ENCODE measurements at regions not wholly inside any gene's neighbourhood (a gene's known extent, or its start where the extent isn't known, plus 50 kb on each side); places are given as distances from the start of the nearest gene placed in this dataset.

- no peak for TF ChIP-seq CTCF (IDR thresholded peaks at IDR 0.05)
- intact Hi-C loops (cut with DNase I; ENCODE audit: low total_unique reads), result no loop called here
- no peak overlapping the region for H3K4me3 ChIP-seq
Observed at GRCh38 chr3:162605651-162606204, 1109.1 kb downstream of the OTOL1 start.

GRCh38 chr3:162610261-162610660 lies 1113.7 kb downstream of the OTOL1 start:
- no peaks in the 10 kb centered on the region for H3K27me3 ChIP-seq

More at GRCh38 chr3:162605651-162606204, 1109.1 kb downstream of the OTOL1 start:
- Histone ChIP-seq H3K27me3 (no peaks in the 10 kb centered on the region), H3K27ac (no peak overlapping the region), H3K36me3 (no peaks in the 10 kb centered on the region), H3K9me3 (no peaks in the 10 kb centered on the region), H3K4me1 (no peaks in the 10 kb centered on the region)
- DNase-seq, result no peak

GRCh38 chr3:162612991-162613390 lies 1116.4 kb downstream of the OTOL1 start:
- no peak for TF ChIP-seq CTCF (IDR thresholded peaks at IDR 0.05)
- Histone ChIP-seq H3K27ac (no peak overlapping the region), H3K27me3 (no peaks in the 10 kb centered on the region), H3K36me3 (no peaks in the 10 kb centered on the region), H3K9me3 (peaks cover 0 to 3% (median 0%) of the 10 kb centered on the region in 3 donors), H3K4me1 (no peaks in the 10 kb centered on the region), H3K4me3 (no peak overlapping the region)
- DNase-seq, result no peak
- intact Hi-C loops (cut with DNase I; ENCODE audit: low total_unique reads), result no loop called here

More at GRCh38 chr3:162610261-162610660, 1113.7 kb downstream of the OTOL1 start:
- intact Hi-C loops (cut with DNase I; ENCODE audit: low total_unique reads), result no loop called here
- H3K4me1 ChIP-seq, result no peaks in the 10 kb centered on the region
- H3K27ac ChIP-seq, result no peak overlapping the region
- no peak for TF ChIP-seq CTCF (IDR thresholded peaks at IDR 0.05)
- peaks cover 0 to 3% (median 0%) of the 10 kb centered on the region in 3 donors for H3K9me3 ChIP-seq
- no peak for DNase-seq
- H3K4me3 ChIP-seq, result no peak overlapping the region
- H3K36me3 ChIP-seq, result no peaks in the 10 kb centered on the region

GRCh38 chr3:162626172-162626571 lies 1129.6 kb downstream of the OTOL1 start:
- DNase-seq, result no peak
- Histone ChIP-seq H3K36me3 (no peaks in the 10 kb centered on the region), H3K27ac (no peak overlapping the region), H3K4me3 (no peak overlapping the region), H3K9me3 (peaks cover 0 to 16% (median 4%) of the 10 kb centered on the region in 3 donors), H3K4me1 (no peaks in the 10 kb centered on the region), H3K27me3 (no peaks in the 10 kb centered on the region)
- no peak for TF ChIP-seq CTCF (IDR thresholded peaks at IDR 0.05)
- intact Hi-C loops (cut with DNase I; ENCODE audit: low total_unique reads), result no loop called here

- no peaks in the 10 kb centered on the region for H3K36me3 ChIP-seq
- no peaks in the 10 kb centered on the region for H3K4me1 ChIP-seq
- no peaks in the 10 kb centered on the region for H3K27me3 ChIP-seq
- DNase-seq, result no peak
- no peak overlapping the region for H3K4me3 ChIP-seq
- intact Hi-C loops (cut with DNase I; ENCODE audit: low total_unique reads), result no loop called here
- no peaks in the 10 kb centered on the region for H3K9me3 ChIP-seq
- H3K27ac ChIP-seq, result no peak overlapping the region
- TF ChIP-seq CTCF (IDR thresholded peaks at IDR 0.05), result no peak
Observed at GRCh38 chr3:162628531-162628930, 1131.9 kb downstream of the OTOL1 start.

GRCh38 chr3:162629372-162629771 lies 1132.8 kb downstream of the OTOL1 start:
- Histone ChIP-seq H3K9me3 (no peaks in the 10 kb centered on the region), H3K36me3 (no peaks in the 10 kb centered on the region), H3K4me3 (no peak overlapping the region), H3K27ac (no peak overlapping the region), H3K4me1 (no peaks in the 10 kb centered on the region), H3K27me3 (no peaks in the 10 kb centered on the region)
- no peak for TF ChIP-seq CTCF (IDR thresholded peaks at IDR 0.05)
- intact Hi-C loops (cut with DNase I; ENCODE audit: low total_unique reads), result no loop called here
- no peak for DNase-seq

Measured in tibial artery (tissue), 4 donors.